ENCODE measurements at regions not wholly inside any gene's neighbourhood (a gene's known extent, or its start where the extent isn't known, plus 50 kb on each side); places are given as distances from the start of the nearest gene placed in this dataset.

DNA sequence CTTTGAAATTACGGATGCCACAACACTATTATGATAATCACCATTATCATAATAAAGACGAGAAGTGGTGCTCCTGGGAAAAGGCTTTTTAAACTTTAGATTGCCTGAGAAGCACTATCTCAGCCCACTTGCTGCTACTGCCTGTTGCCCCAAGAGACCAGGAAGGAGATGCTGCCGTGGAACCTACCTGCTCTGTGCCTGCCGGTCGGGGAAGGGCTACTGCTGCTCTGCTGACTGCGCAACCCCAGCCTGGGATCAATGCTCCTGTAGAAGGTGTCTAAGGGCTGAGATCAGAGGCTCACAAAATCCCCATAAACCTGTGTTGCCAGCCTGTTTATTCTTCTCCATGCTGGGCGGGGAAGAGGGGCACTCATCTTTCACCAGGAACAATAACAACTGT is 145.3 kb upstream of the VCX3B start:
- no peak for DNase-seq (ENCODE audit: low spot score)

DNA sequence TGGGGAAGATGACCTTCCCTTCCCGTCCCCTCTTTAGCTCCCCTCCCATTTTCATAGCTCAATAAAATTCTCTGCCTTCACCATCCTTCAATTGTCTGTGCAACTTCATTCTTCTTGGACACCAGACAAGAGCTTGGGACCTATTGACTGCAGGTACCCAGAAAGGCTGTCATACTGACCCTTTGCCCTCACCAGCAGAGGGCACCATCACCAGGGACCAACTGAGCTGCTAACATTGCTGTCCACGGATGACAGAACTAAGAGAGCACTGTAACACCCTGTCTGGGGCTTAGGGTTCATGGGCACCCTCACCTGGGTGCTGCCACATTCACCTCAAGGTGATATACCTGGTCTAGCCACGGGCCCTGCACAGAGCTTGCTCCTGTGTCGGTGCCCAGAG is 141.3 kb upstream of the VCX3B start:
- DNase-seq (ENCODE audit: low spot score): no peak

DNA sequence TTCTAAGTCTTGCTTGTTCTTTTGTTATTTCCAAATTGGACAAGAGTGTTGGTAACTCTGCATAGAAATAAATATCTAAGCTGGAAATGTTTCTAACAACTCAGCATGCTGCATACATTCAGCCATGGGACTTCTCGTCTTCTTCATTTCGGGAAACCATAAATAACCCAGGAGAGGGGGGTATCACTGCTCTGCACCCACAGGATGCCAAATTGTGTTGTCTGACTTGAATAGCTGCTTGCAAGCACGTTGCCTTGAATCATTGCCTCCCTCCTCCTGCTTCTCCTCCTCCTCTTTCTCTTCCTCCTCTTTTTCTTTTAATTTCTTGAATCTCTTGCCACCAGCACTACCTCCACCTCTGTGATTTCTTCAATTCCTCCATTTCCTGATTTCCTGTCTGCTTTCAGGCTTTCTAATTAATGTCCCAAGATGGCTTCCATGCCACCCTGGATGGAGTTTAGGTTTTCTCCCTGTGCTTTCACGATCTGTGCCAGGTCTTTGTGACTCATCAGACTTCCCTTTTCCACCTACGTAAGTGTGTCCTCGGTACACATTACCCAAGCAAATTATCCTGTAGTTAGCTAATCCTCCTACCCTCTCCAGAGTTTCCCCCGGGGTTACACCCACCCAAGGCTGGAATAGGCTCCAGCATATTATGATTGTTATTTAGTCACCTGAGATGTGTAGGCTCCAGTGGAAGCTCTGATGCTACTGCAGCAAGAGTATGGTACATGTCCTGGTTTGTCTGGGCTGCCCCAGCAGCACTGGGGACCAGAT is 122.6 kb upstream of the VCX3B start:
- no peak for DNase-seq (ENCODE audit: low spot score)

GRCh38 chrX:8345473-8345872 is 119.2 kb upstream of the VCX3B start:
- peak; percentile 11 for DNase-seq (ENCODE audit: low spot score)

GRCh38 chrX:8346060-8346459 is 118.6 kb upstream of the VCX3B start:
- no peak for DNase-seq (ENCODE audit: low spot score)

GRCh38 chrX:8346892-8347291 is 117.7 kb upstream of the VCX3B start:
- DNase-seq (ENCODE audit: low spot score): no peak

DNA sequence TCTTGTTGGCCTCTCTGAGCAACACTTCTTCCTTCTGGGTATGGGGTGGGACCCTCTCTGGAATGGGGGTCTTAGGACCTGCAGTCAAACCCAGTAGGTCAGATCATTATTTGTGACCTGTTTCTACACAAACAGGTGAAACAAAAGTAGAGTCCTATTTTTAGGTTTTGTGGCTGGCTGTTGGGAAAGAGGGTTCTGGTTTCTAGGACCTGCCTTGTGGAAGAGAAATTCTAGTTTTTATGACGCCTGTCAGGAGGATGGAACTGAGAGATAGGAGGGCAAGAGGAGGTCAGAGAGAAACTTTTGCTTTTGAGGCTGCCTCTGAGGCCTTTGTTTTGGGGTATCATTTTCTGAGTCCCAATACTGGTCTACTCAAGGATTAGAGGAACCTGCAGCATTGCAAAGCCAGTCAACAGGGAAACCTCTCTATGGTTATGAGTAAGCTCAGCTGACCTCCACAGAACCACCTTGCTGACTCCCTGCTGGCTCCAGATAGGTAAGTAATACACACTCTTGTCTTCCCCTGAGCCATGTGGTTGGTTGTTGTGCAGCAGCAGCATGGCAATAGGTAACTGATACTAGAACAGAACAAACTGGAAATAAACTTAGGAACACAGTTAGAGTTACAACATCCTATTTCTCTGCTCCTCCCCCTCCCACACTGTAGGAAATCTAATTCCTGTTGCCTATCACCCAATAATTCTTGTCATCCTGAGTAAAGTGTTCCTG is 114.7 kb upstream of the VCX3B start:
- DNase-seq (ENCODE audit: low spot score): no peak

- DNase-seq (ENCODE audit: low spot score): no peak
These were observed 106.3 kb upstream of the VCX3B start for GRCh38 chrX:8358302-8358701.

DNA sequence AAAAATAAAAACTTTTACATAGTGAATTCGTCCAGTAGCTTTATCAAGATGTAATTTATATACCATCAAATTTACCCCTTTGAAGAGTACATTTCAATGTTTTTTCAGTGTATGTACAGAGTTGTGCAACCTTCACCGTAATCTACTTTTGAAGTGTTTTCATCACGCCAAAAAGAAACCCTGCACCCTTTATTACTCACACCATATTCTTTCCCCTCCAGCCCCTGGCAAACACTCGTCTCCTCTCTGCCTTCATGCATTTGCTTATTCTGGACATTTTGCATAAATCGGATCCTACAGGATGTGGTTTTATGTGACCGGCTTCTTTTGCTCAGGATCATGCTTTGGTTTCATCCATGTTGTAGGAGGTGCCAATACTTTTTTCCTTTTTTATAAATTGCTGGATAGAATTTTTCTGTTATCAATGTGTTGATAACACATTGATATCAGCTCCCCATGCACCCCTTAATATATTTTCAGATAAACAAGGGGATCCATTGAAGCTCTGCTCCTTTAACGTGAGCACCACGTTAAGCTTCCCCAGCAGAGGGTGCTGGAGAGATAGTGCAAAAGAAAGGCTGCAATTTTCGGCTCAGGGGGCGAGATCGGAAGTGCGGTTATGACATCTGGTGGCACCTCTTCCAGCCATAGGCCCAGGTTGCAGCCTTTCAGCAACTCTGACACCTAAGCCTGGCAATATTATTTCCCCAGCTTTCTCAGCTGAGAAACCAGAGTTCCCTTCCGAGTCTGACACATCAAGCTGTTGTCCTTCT is 100.1 kb upstream of the VCX3B start:
- DNase-seq (ENCODE audit: low spot score): peak; percentile 0

DNA sequence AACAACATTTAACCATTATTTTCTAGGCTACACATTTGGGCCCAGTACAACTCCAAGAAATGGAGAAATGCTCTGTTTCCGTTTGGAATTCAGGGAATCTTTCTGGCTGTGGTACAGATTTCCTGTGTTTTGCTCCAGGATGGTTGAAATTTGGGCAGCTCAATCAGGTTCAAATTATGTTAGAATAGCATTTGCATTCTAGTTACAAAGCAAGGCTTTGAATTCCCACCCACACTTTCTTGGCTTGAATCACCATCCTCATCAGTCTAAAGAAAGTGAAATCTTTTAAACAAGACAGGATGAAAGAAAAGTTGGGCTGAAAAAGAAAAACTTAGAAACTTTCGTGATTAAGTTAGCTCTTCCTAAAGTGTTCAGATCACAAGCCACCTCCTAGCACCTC is 98.1 kb upstream of the VCX3B start:
- no peak for DNase-seq (ENCODE audit: low spot score)

DNA sequence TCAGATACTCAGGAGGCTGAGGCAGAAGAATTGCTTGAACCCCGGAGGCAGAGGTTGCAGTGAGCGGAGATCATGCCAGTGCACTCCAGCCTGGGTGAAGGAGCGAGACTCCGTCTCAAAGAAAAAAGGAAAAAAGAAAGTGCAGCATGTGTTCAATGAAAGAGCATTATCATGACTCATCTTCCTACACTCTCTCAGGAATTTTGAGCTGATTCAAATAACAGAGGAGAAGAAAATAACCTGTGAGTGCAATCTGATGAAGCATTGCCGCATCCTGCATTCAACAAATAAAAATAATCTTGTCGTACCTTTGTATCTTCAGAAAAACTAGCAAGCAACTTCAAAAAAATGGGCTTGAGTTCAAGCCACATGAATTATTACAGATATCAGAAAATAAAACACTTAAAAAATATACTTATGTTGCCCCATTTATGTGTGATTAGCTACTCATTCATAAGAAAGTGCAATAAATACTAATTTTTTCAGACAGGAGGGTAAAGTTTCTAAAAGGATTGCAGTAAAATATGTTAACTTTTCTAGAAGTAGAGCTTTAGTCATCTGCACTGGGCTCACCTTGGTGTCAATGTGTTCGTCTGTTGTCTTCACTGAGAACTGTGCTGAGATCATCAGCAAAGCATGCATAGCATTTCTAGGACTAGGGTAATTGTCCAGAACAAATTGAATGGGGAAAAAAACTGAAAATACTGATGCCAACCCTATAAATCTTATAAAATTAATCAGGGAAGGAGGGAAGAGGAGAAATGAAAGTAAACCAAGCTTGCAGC is 90.4 kb upstream of the VCX3B start:
- DNase-seq (ENCODE audit: low spot score): no peak

GRCh38 chrX:8377041-8377440 is 87.6 kb upstream of the VCX3B start:
- DNase-seq (ENCODE audit: low spot score): no peak

GRCh38 chrX:8390771-8391170 is 73.9 kb upstream of the VCX3B start:
- no peak for DNase-seq (ENCODE audit: low spot score)

- DNase-seq (ENCODE audit: low spot score): no peak
These were observed 60.6 kb upstream of the VCX3B start for GRCh38 chrX:8403988-8404387.

DNA sequence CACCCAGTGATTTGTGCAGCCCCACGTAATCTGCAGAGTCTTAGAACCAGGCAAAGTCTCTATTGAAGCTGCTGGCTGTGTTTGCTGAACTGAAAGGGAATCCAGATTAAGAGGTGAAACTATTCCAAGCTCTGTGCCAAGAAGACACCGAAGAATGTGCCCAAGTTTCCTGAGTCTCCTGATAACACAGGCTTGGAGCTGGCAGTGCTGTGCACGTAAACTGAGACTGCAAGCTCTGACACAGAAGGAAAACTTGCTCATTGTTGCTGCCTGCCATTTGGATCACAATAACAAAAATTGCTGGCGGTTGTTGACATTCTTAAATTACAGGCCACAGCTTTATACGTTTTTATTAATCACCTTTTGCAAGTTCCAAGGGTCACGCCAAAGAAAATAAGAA is 60.2 kb upstream of the VCX3B start:
- DNase-seq (ENCODE audit: low spot score): no peak

GRCh38 chrX:8404926-8405325 is 59.7 kb upstream of the VCX3B start:
- DNase-seq (ENCODE audit: low spot score): no peak

DNA sequence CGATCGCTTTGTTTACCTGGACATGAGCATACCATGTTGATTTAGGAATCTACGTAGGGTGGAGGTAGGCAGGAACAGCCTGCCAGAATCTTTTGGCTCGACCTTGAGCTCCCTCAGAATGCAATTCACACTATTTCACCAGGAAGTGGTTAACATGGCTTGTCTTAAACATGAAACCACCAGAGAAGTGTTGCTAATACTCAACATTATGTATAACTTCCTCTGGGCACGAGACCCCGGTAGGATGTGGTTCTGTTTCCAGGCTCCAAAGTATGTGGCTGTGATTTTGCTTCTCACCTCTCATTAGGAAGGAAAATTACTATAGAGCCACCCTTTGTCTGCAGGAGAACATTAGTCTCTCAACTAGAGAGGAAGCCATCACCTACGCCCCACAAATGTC is 59.0 kb upstream of the VCX3B start:
- no peak for DNase-seq (ENCODE audit: low spot score)

GRCh38 chrX:8413279-8413678 is 51.4 kb upstream of the VCX3B start:
- DNase-seq (ENCODE audit: low spot score): no peak
